Calu3 (cell line): ENCODE measurements at regions not wholly inside any gene's neighbourhood (a gene's known extent, or its start where the extent isn't known, plus 50 kb on each side); places are given as distances from the start of the nearest gene placed in this dataset.

Experiments
- BruUV-seq: library from RNA; stranded (reverse); fragments of 400-500 nt; replicated peaks from 2 replicates; lab custom pipeline; 2021; lab: Mats Ljungman, UMichigan
- CTCF ChIA-PET: fragments of 300-600 bp; sonication (Branson Sonifier 250); formaldehyde crosslinking; loops from one replicate; lab custom pipeline; 2022; ENCODE audit warnings: antibody characterized with exemption; lab: Charles Lee
- DNase-seq: peaks from one replicate; pipeline ENCODE4 v3.0.0; 2022
- H3K27ac Mint-ChIP-seq: one replicate; pipeline ENCODE4 v1.8.0; 2022; ENCODE audit warnings: mixed read lengths; ENCODE audit not compliant: unreplicated experiment
- H3K27me3 Mint-ChIP-seq: one replicate; pipeline ENCODE4 v1.8.0; 2022; ENCODE audit warnings: mixed read lengths; ENCODE audit not compliant: unreplicated experiment
- H3K36me3 Mint-ChIP-seq: one replicate; pipeline ENCODE4 v1.8.0; 2022; ENCODE audit warnings: mild to moderate bottlenecking, moderate library complexity, mixed read lengths; ENCODE audit not compliant: insufficient read depth, unreplicated experiment
- H3K4me1 Mint-ChIP-seq: one replicate; pipeline ENCODE4 v1.8.0; 2022; ENCODE audit warnings: mild to moderate bottlenecking, low read depth, mixed read lengths; ENCODE audit not compliant: unreplicated experiment
- H3K4me3 Mint-ChIP-seq: one replicate; pipeline ENCODE4 v1.8.0; 2022; ENCODE audit warnings: mild to moderate bottlenecking, low read depth, moderate library complexity, mixed read lengths; ENCODE audit not compliant: unreplicated experiment
- H3K9me3 Mint-ChIP-seq: one replicate; pipeline ENCODE4 v1.8.0; 2022; ENCODE audit warnings: low read depth, mixed read lengths; ENCODE audit not compliant: unreplicated experiment
- intact Hi-C: fragments of 100-400 bp; cut with micrococcal nuclease; formaldehyde crosslinking; loops from one replicate; pipeline ENCODE4 v1.10.0; 2022; ENCODE audit not compliant: unreplicated experiment
- TF ChIP-seq, protein P1 (sequence below): fragments of 200-600 bp; IDR thresholded peaks from one replicate; pipeline ENCODE4 v1.8.0; 2022; ENCODE audit warnings: antibody characterized with exemption; ENCODE audit not compliant: unreplicated experiment

DNA sequence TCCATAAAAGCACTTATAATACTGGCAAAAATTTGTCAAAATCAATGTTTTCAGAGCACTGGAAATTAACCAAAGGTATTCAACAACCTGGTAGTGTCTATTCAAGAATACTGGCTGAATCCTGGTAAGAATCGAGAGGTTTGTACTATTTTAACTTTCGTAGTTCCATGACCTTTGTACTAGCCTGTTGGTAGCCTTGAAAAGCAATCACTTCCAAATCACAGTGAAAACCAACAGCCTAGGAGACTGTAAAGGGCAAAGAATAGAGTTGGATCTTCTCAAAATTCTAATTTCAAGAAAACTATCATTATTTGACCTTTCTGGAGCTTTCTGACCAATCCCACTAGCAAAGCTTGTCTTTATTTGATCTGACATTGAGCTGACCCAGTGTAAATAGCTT is 64.8 kb upstream of the CCDC178 start:
- Mint-ChIP-seq H3K9me3 (no peaks in the 10 kb centered on the region), H3K27me3 (no peaks in the 10 kb centered on the region), H3K36me3 (no peaks in the 10 kb centered on the region), H3K27ac (no peak overlapping the region), H3K4me3 (no peak overlapping the region), H3K4me1 (no peaks in the 10 kb centered on the region)
- no TSS peak for BruUV-seq
- TF ChIP-seq, protein P1, sequence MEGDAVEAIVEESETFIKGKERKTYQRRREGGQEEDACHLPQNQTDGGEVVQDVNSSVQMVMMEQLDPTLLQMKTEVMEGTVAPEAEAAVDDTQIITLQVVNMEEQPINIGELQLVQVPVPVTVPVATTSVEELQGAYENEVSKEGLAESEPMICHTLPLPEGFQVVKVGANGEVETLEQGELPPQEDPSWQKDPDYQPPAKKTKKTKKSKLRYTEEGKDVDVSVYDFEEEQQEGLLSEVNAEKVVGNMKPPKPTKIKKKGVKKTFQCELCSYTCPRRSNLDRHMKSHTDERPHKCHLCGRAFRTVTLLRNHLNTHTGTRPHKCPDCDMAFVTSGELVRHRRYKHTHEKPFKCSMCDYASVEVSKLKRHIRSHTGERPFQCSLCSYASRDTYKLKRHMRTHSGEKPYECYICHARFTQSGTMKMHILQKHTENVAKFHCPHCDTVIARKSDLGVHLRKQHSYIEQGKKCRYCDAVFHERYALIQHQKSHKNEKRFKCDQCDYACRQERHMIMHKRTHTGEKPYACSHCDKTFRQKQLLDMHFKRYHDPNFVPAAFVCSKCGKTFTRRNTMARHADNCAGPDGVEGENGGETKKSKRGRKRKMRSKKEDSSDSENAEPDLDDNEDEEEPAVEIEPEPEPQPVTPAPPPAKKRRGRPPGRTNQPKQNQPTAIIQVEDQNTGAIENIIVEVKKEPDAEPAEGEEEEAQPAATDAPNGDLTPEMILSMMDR, result no peak
- CTCF ChIA-PET, result no interaction called here
- intact Hi-C loops, result no loop called here
- DNase-seq, result no peak

DNA sequence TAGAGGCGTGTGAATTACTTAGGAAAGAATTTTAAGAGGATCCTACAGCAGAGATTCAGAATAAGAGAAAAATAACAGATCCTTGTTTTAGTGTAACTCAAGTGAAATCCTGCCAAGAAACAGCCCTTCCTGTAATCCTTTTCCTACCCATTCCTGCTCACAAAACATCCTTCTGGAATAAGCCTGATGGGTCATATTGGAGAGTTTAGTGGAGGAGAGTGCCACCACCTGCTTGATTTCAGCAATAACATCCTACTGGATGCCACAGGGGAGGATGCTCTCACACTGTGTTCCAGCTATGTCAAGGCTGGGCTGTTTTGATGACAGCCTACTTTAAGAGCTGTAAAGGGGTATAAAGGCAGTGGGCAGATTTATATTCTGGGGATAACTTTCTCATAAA is 54.8 kb upstream of the CCDC178 start:
- intact Hi-C loops, result loop anchor here (1.0 to 10.0 kb wide), 4 partner anchors 90 to 780 kb away; no protein-coding TSS in a partner anchor
- H3K4me1 Mint-ChIP-seq, result no peaks in the 10 kb centered on the region
- TF ChIP-seq, protein P1, result peak; percentile 26
- no peak overlapping the region for H3K27ac Mint-ChIP-seq
- H3K4me3 Mint-ChIP-seq, result no peak overlapping the region
- CTCF ChIA-PET, result interaction anchor here (0.7 to 1.1 kb wide), 3 partner anchors 263 to 833 kb away, joined by 3 to 8 read pairs (median 4); no protein-coding TSS in a partner anchor
- no TSS peak for BruUV-seq
- H3K36me3 Mint-ChIP-seq, result no peaks in the 10 kb centered on the region
- H3K27me3 Mint-ChIP-seq, result peaks cover 6% of the 10 kb centered on the region
- peak; percentile 28 for DNase-seq
- no peaks in the 10 kb centered on the region for H3K9me3 Mint-ChIP-seq
